GM19452 (cell line): ENCODE measurements at regions not wholly inside any gene's neighbourhood (a gene's known extent, or its start where the extent isn't known, plus 50 kb on each side); places are given as distances from the start of the nearest gene placed in this dataset.

Experiments used
- ATAC-seq: cut with Tn5 transposase; IDR thresholded peaks from one replicate; pipeline ENCODE4 v1.9.1; 2021; ENCODE audit not compliant: unreplicated experiment

- ATAC-seq: no peak
Measured at GRCh38 chr6:9627916-9628315, 787.0 kb downstream of the TFAP2A start.

- ATAC-seq: no peak
Measured at GRCh38 chr6:9623985-9624384, 790.9 kb downstream of the TFAP2A start.

- no peak for ATAC-seq
Measured at GRCh38 chr6:9623228-9623832, 791.5 kb downstream of the TFAP2A start.

GRCh38 chr6:9621276-9621675 is 793.6 kb downstream of the TFAP2A start:
- ATAC-seq: no peak

GRCh38 chr6:9620687-9621086 is 794.2 kb downstream of the TFAP2A start:
- ATAC-seq: no peak

- ATAC-seq: no peak
Measured at GRCh38 chr6:9620263-9620662, 794.6 kb downstream of the TFAP2A start.

- ATAC-seq: no peak
Measured at GRCh38 chr6:9614778-9615177, 800.1 kb downstream of the TFAP2A start.

- ATAC-seq: no peak
Measured at GRCh38 chr6:9612489-9612888, 802.4 kb downstream of the TFAP2A start.

GRCh38 chr6:9610620-9611415 is 804.1 kb downstream of the TFAP2A start:
- ATAC-seq: no peak

- no peak for ATAC-seq
Measured at GRCh38 chr6:9606435-9607134, 808.3 kb downstream of the TFAP2A start.

GRCh38 chr6:9594746-9595145 is 820.1 kb downstream of the TFAP2A start:
- no peak for ATAC-seq

GRCh38 chr6:9593554-9593953 is 821.3 kb downstream of the TFAP2A start:
- no peak for ATAC-seq

- no peak for ATAC-seq
Measured at GRCh38 chr6:9583753-9584352, 831.0 kb downstream of the TFAP2A start.

GRCh38 chr6:9581155-9581554 is 833.7 kb downstream of the TFAP2A start:
- no peak for ATAC-seq

- no peak for ATAC-seq
Measured at GRCh38 chr6:9576521-9576920, 838.4 kb downstream of the TFAP2A start.

- ATAC-seq: no peak
Measured at GRCh38 chr6:9566096-9566495, 848.8 kb downstream of the TFAP2A start.

- no peak for ATAC-seq
Measured at GRCh38 chr6:9564021-9564420, 850.9 kb downstream of the TFAP2A start.

GRCh38 chr6:9563568-9563967 is 851.3 kb downstream of the TFAP2A start:
- ATAC-seq: no peak

- ATAC-seq: no peak
Measured at GRCh38 chr6:9554806-9555205, 860.1 kb downstream of the TFAP2A start.

GRCh38 chr6:9554323-9554722 is 860.6 kb downstream of the TFAP2A start:
- ATAC-seq: no peak

GRCh38 chr6:9553002-9553401 is 861.9 kb downstream of the TFAP2A start:
- no peak for ATAC-seq

- ATAC-seq: no peak
Measured at GRCh38 chr6:9543649-9544048, 871.2 kb downstream of the TFAP2A start.
